Caco-2 (cell line): ENCODE measurements at regions not wholly inside any gene's neighbourhood (a gene's known extent, or its start where the extent isn't known, plus 50 kb on each side); places are given as distances from the start of the nearest gene placed in this dataset.

ENCODE experiments used
- BruUV-seq: library from RNA; stranded (reverse); fragments of 400-500 nt; replicated peaks from 2 replicates; lab custom pipeline; 2021; lab: Mats Ljungman, UMichigan
- CTCF ChIA-PET: fragments of 300-600 bp; sonication (Branson Sonifier 250); formaldehyde crosslinking; loops from one replicate; lab custom pipeline; 2022; ENCODE audit warnings: antibody characterized with exemption; lab: Charles Lee
- POLR2A ChIA-PET: fragments of 300-600 bp; sonication (Branson Sonifier 250); formaldehyde crosslinking; loops from one replicate; lab custom pipeline; 2022; ENCODE audit warnings: antibody characterized with exemption; lab: Charles Lee
- DNase-seq, 2 experiments: peaks; one replicate each; pipeline versions ENCODE4 v3.0.0 to v3.0.0-alpha.2; 2020 to 2022
- H3K27me3 ChIP-seq: replicated peaks from 2 replicates; pipeline ENCODE4 v1.6.0; 2011; ENCODE audit warnings: low read length; ENCODE audit not compliant: control insufficient read depth, insufficient read depth
- H3K36me3 ChIP-seq: 2 replicates; pipeline ENCODE4 v1.5.1; 2011; ENCODE audit warnings: low read length; ENCODE audit not compliant: control insufficient read depth, insufficient read depth
- H3K4me1 ChIP-seq: fragments of 250-450 bp; sonication (Bioruptor Pico); 2 replicates; pipeline ENCODE4 v1.5.1; 2020; ENCODE audit warnings: mild to moderate bottlenecking
- H3K4me3 ChIP-seq: 2 replicates; pipeline ENCODE4 v1.5.1; 2011; ENCODE audit warnings: low read depth, mild to moderate bottlenecking, control low read depth, low read length
- H3K9me3 ChIP-seq: fragments of 250-450 bp; sonication (Bioruptor Pico); 2 replicates; pipeline ENCODE4 v1.5.1; 2020; ENCODE audit warnings: mild to moderate bottlenecking, moderate library complexity
- H3K27ac Mint-ChIP-seq: one replicate; pipeline ENCODE4 v1.8.0; 2022; ENCODE audit warnings: mixed read lengths; ENCODE audit not compliant: unreplicated experiment
- H3K27me3 Mint-ChIP-seq: one replicate; pipeline ENCODE4 v1.8.0; 2022; ENCODE audit warnings: mixed read lengths; ENCODE audit not compliant: insufficient read depth, unreplicated experiment
- H3K36me3 Mint-ChIP-seq: one replicate; pipeline ENCODE4 v1.8.0; 2022; ENCODE audit warnings: mild to moderate bottlenecking, mixed read lengths; ENCODE audit not compliant: insufficient read depth, unreplicated experiment
- H3K4me1 Mint-ChIP-seq: one replicate; pipeline ENCODE4 v1.8.0; 2022; ENCODE audit warnings: low read depth, mixed read lengths; ENCODE audit not compliant: unreplicated experiment
- H3K4me3 Mint-ChIP-seq: one replicate; pipeline ENCODE4 v1.8.0; 2022; ENCODE audit warnings: mild to moderate bottlenecking, moderate library complexity, mixed read lengths; ENCODE audit not compliant: unreplicated experiment
- H3K9me3 Mint-ChIP-seq: one replicate; pipeline ENCODE4 v1.8.0; 2022; ENCODE audit warnings: mixed read lengths; ENCODE audit not compliant: unreplicated experiment
- intact Hi-C: fragments of 100-400 bp; cut with micrococcal nuclease; formaldehyde crosslinking; loops from one replicate; pipeline ENCODE4 v1.10.0; 2022; ENCODE audit not compliant: unreplicated experiment
- TF ChIP-seq, protein P1 (sequence below), 2 experiments: fragments of 200-600 bp in 1 of 2; IDR thresholded peaks; 1 replicate in 1 of 2; 2 replicates in 1 of 2; pipeline versions ENCODE4 v1.5.1 to v1.8.0; 2011 to 2022; ENCODE audit warnings: antibody characterized with exemption in 1 of 2, control low read depth in 1 of 2, inconsistent platforms in 1 of 2, low read depth in 1 of 2, low read length in 1 of 2, mild to moderate bottlenecking in 1 of 2, moderate library complexity in 1 of 2; ENCODE audit not compliant: insufficient read depth in 1 of 2, severe bottlenecking in 1 of 2, unreplicated experiment in 1 of 2

DNA sequence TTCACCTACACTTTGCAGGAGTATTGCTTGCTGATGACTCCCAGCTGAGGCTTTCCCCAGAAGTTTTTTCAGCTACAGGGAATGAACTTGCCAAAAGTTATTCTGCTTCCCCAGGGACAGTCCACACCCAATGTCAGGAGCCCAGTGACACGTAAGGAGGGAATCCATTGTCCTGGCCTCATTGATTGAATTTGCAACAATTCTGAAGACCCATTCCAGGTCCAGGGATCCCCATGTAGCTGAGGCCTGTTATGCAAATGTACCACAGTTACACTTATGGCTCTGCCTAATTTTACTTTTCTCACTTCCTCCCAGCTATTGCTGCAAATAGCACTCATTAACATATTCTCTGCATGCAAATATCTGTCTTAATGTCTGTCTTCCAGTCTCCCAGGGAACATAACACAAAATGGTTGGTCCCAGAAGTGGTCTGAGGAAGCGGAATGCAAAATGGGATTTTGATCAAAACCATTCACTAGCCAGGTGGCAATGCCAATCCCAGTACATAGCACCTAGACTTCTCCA, 113.7 kb upstream of the ACTRT1 start:
- Histone ChIP-seq H3K9me3 (no peaks in the 10 kb centered on the region), H3K27me3 (no peaks in the 10 kb centered on the region), H3K36me3 (no peaks in the 10 kb centered on the region), H3K4me1 (no peaks in the 10 kb centered on the region), H3K4me3 (no peak overlapping the region)
- no peaks in the 10 kb centered on the region for H3K27me3 Mint-ChIP-seq
- H3K36me3 Mint-ChIP-seq, result no peaks in the 10 kb centered on the region
- TF ChIP-seq, protein P1, sequence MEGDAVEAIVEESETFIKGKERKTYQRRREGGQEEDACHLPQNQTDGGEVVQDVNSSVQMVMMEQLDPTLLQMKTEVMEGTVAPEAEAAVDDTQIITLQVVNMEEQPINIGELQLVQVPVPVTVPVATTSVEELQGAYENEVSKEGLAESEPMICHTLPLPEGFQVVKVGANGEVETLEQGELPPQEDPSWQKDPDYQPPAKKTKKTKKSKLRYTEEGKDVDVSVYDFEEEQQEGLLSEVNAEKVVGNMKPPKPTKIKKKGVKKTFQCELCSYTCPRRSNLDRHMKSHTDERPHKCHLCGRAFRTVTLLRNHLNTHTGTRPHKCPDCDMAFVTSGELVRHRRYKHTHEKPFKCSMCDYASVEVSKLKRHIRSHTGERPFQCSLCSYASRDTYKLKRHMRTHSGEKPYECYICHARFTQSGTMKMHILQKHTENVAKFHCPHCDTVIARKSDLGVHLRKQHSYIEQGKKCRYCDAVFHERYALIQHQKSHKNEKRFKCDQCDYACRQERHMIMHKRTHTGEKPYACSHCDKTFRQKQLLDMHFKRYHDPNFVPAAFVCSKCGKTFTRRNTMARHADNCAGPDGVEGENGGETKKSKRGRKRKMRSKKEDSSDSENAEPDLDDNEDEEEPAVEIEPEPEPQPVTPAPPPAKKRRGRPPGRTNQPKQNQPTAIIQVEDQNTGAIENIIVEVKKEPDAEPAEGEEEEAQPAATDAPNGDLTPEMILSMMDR (IDR thresholded peaks at IDR 0.05; ENCODE audit: insufficient read depth in 1 of 2, low read depth in 1 of 2, low read length in 1 of 2, severe bottlenecking in 1 of 2, unreplicated experiment in 1 of 2), result no peak
- ChIA-PET POLR2A (no interaction called here), CTCF (no interaction called here)
- H3K4me3 Mint-ChIP-seq, result no peak overlapping the region
- H3K4me1 Mint-ChIP-seq, result no peaks in the 10 kb centered on the region
- no peak for DNase-seq
- peaks cover 6% of the 10 kb centered on the region for H3K9me3 Mint-ChIP-seq
- BruUV-seq, result no TSS peak
- H3K27ac Mint-ChIP-seq, result no peak overlapping the region
- intact Hi-C loops, result no loop called here

DNA sequence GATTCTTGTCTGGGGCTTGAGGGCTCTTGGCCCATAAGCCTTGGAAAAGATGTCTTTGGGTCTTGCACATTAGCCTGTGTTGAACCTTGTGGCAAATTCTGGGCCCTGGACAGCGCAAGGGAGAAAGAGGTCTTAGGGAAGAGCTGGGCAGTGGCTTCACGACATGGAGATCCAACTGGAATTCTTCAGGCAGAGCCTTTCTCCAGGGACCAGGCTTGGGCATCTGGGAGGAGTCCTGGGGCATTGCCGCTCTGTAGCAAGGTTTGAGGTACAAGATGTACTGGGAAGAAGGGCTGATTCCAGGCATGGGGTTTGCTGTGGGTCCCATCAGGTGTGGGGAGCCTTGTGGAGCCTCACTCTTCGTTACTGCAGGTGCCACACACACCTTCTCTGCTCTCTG, 104.0 kb upstream of the ACTRT1 start:
- H3K4me1 ChIP-seq, result no peaks in the 10 kb centered on the region
- H3K27ac Mint-ChIP-seq, result no peak overlapping the region
- no peak for DNase-seq
- peaks cover 14% of the 10 kb centered on the region for H3K9me3 Mint-ChIP-seq
- no peaks in the 10 kb centered on the region for H3K27me3 ChIP-seq
- H3K4me3 ChIP-seq, result no peak overlapping the region
- BruUV-seq, result no TSS peak
- TF ChIP-seq, protein P1 (IDR thresholded peaks at IDR 0.05; ENCODE audit: insufficient read depth in 1 of 2, low read depth in 1 of 2, low read length in 1 of 2, severe bottlenecking in 1 of 2, unreplicated experiment in 1 of 2), result no peak
- H3K27me3 Mint-ChIP-seq, result no peaks in the 10 kb centered on the region
- no peaks in the 10 kb centered on the region for H3K9me3 ChIP-seq
- intact Hi-C loops, result no loop called here
- H3K36me3 Mint-ChIP-seq, result no peaks in the 10 kb centered on the region
- H3K4me1 Mint-ChIP-seq, result no peaks in the 10 kb centered on the region
- no peaks in the 10 kb centered on the region for H3K36me3 ChIP-seq
- CTCF ChIA-PET, result no interaction called here
- H3K4me3 Mint-ChIP-seq, result no peak overlapping the region
- POLR2A ChIA-PET, result no interaction called here

DNA sequence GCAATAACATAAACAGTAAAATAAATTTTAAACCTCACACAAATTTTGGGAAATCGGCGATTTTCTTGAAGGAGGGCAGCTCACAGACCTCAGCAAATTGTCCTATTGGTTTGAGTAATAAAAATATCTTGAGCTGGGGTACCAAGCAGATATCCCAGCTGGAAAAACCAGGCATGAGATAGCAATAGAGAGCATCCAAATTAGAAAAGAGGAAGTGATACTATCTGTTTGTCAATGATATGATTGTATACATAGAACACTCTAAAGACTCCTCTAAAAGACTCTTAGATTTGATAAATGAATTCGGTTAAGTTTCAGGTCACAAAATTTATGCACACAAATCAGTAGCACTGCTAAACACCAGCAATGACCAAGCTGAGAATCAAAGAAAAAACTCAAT, 90.5 kb upstream of the ACTRT1 start:
- Mint-ChIP-seq H3K27me3 (no peaks in the 10 kb centered on the region), H3K9me3 (no peaks in the 10 kb centered on the region), H3K36me3 (no peaks in the 10 kb centered on the region), H3K4me1 (no peaks in the 10 kb centered on the region), H3K27ac (no peak overlapping the region), H3K4me3 (no peak overlapping the region)
- Histone ChIP-seq H3K9me3 (no peaks in the 10 kb centered on the region), H3K27me3 (no peaks in the 10 kb centered on the region), H3K36me3 (no peaks in the 10 kb centered on the region), H3K4me3 (no peak overlapping the region), H3K4me1 (no peaks in the 10 kb centered on the region)
- intact Hi-C loops, result no loop called here
- CTCF ChIA-PET, result no interaction called here
- no peak for DNase-seq
- POLR2A ChIA-PET, result no interaction called here
- no TSS peak for BruUV-seq
- TF ChIP-seq, protein P1 (IDR thresholded peaks at IDR 0.05; ENCODE audit: insufficient read depth in 1 of 2, low read depth in 1 of 2, low read length in 1 of 2, severe bottlenecking in 1 of 2, unreplicated experiment in 1 of 2), result no peak
